ENCODE measurements at regions not wholly inside any gene's neighbourhood (a gene's known extent, or its start where the extent isn't known, plus 50 kb on each side); places are given as distances from the start of the nearest gene placed in this dataset.
"Not testable (repeated sequence)": the region's sequence is repeated elsewhere in the genome, so short reads cannot be mapped to it uniquely, and the experiment has no call there.

GRCh38 chr18:49691177-49691608 lies 122.1 kb downstream of the ACAA2 start:
- no peaks in the 10 kb centered on the region for H3K79me2 ChIP-seq (ENCODE audit: insufficient read depth, low read length)
- H4K20me1 ChIP-seq (ENCODE audit: insufficient read depth, low read length, poor library complexity, severe bottlenecking) = no peaks in the 10 kb centered on the region
- no peak overlapping the region for H3K4me3 ChIP-seq (ENCODE audit: low read length, poor library complexity, severe bottlenecking)
- H3K36me3 ChIP-seq (ENCODE audit: insufficient read depth, low read length) = no peaks in the 10 kb centered on the region
- H3F3A ChIP-seq (ENCODE audit: low read depth) = no peaks in the 10 kb centered on the region
- H3K9me2 ChIP-seq (replicated peaks; ENCODE audit: low read depth, low read length) = no peaks in the 10 kb centered on the region
- no peak overlapping the region for H3K9ac ChIP-seq (ENCODE audit: low read depth, low read length, poor library complexity, severe bottlenecking)
- no peaks in the 10 kb centered on the region for H3K4me1 ChIP-seq (ENCODE audit: insufficient read depth, low read length, poor library complexity, severe bottlenecking)
- peak overlapping the region; percentile 4 for H3K4me2 ChIP-seq (ENCODE audit: low read depth, low read length, poor library complexity, severe bottlenecking)
- TF ChIP-seq CTCF (conservative IDR thresholded peaks at IDR 0.05; ENCODE audit: low read length) (no peak), EZH2phosphoT487 (IDR thresholded peaks at IDR 0.05; ENCODE audit: borderline replicate concordance) (no peak)
- H2AFZ ChIP-seq (ENCODE audit: low read length) = no peak overlapping the region
- no peaks in the 10 kb centered on the region for H3K9me3 ChIP-seq (ENCODE audit: insufficient read depth, low read depth, low read length)
- no peaks in the 10 kb centered on the region for H3K27me3 ChIP-seq (ENCODE audit: insufficient read depth, low read length, poor library complexity, severe bottlenecking)

- Histone ChIP-seq H3K4me3 (ENCODE audit: low read length, poor library complexity, severe bottlenecking) (no peak overlapping the region), H3K9me3 (ENCODE audit: insufficient read depth, low read depth, low read length) (no peaks in the 10 kb centered on the region), H3K27me3 (ENCODE audit: insufficient read depth, low read length, poor library complexity, severe bottlenecking) (no peaks in the 10 kb centered on the region), H3F3A (ENCODE audit: low read depth) (no peaks in the 10 kb centered on the region), H3K9ac (ENCODE audit: low read depth, low read length, poor library complexity, severe bottlenecking) (no peak overlapping the region), H3K4me1 (ENCODE audit: insufficient read depth, low read length, poor library complexity, severe bottlenecking) (no peaks in the 10 kb centered on the region), H3K36me3 (ENCODE audit: insufficient read depth, low read length) (no peaks in the 10 kb centered on the region), H4K20me1 (ENCODE audit: insufficient read depth, low read length, poor library complexity, severe bottlenecking) (no peaks in the 10 kb centered on the region), H3K9me2 (replicated peaks; ENCODE audit: low read depth, low read length) (no peaks in the 10 kb centered on the region), H3K4me2 (ENCODE audit: low read depth, low read length, poor library complexity, severe bottlenecking) (no peak overlapping the region), H3K79me2 (ENCODE audit: insufficient read depth, low read length) (no peaks in the 10 kb centered on the region), H2AFZ (ENCODE audit: low read length) (no peak overlapping the region)
- TF ChIP-seq EZH2phosphoT487 (IDR thresholded peaks at IDR 0.05; ENCODE audit: borderline replicate concordance) (no peak), CTCF (conservative IDR thresholded peaks at IDR 0.05; ENCODE audit: low read length) (no peak)
These were observed 123.0 kb downstream of the ACAA2 start for GRCh38 chr18:49690312-49690711.

- no peaks in the 10 kb centered on the region for H3K36me3 ChIP-seq (ENCODE audit: insufficient read depth, low read length)
- no peak overlapping the region for H2AFZ ChIP-seq (ENCODE audit: low read length)
- H3K4me3 ChIP-seq (ENCODE audit: low read length, poor library complexity, severe bottlenecking) = no peak overlapping the region
- no peaks in the 10 kb centered on the region for H3K9me3 ChIP-seq (ENCODE audit: insufficient read depth, low read depth, low read length)
- H3K4me2 ChIP-seq (ENCODE audit: low read depth, low read length, poor library complexity, severe bottlenecking) = no peak overlapping the region
- H3K27me3 ChIP-seq (ENCODE audit: insufficient read depth, low read length, poor library complexity, severe bottlenecking) = no peaks in the 10 kb centered on the region
- H3K4me1 ChIP-seq (ENCODE audit: insufficient read depth, low read length, poor library complexity, severe bottlenecking) = no peaks in the 10 kb centered on the region
- no peaks in the 10 kb centered on the region for H3K9me2 ChIP-seq (replicated peaks; ENCODE audit: low read depth, low read length)
- TF ChIP-seq CTCF (conservative IDR thresholded peaks at IDR 0.05; ENCODE audit: low read length) (no peak), EZH2phosphoT487 (IDR thresholded peaks at IDR 0.05; ENCODE audit: borderline replicate concordance) (no peak)
- H3F3A ChIP-seq (ENCODE audit: low read depth) = no peaks in the 10 kb centered on the region
- no peaks in the 10 kb centered on the region for H3K79me2 ChIP-seq (ENCODE audit: insufficient read depth, low read length)
- no peaks in the 10 kb centered on the region for H4K20me1 ChIP-seq (ENCODE audit: insufficient read depth, low read length, poor library complexity, severe bottlenecking)
- no peak overlapping the region for H3K9ac ChIP-seq (ENCODE audit: low read depth, low read length, poor library complexity, severe bottlenecking)
These were observed 123.5 kb downstream of the LIPG start for GRCh38 chr18:49685231-49685942.

- not testable (repeated sequence) for H3K27me3 ChIP-seq (ENCODE audit: insufficient read depth, low read length, poor library complexity, severe bottlenecking); H4K20me1 ChIP-seq (ENCODE audit: insufficient read depth, low read length, poor library complexity, severe bottlenecking); H3K4me2 ChIP-seq (ENCODE audit: low read depth, low read length, poor library complexity, severe bottlenecking)
These were observed 120.9 kb downstream of the LIPG start for GRCh38 chr18:49682803-49683190.

More at GRCh38 chr18:49682803-49683190, 120.9 kb downstream of the LIPG start:
- not testable (repeated sequence) for H3K4me1 ChIP-seq (ENCODE audit: insufficient read depth, low read length, poor library complexity, severe bottlenecking); H3K36me3 ChIP-seq (ENCODE audit: insufficient read depth, low read length); H3K4me3 ChIP-seq (ENCODE audit: low read length, poor library complexity, severe bottlenecking); H2AFZ ChIP-seq (ENCODE audit: low read length); H3K79me2 ChIP-seq (ENCODE audit: insufficient read depth, low read length); H3K9ac ChIP-seq (ENCODE audit: low read depth, low read length, poor library complexity, severe bottlenecking); H3F3A ChIP-seq (ENCODE audit: low read depth); H3K9me2 ChIP-seq (replicated peaks; ENCODE audit: low read depth, low read length); H3K9me3 ChIP-seq (ENCODE audit: insufficient read depth, low read depth, low read length)
